ENCODE measurements at regions not wholly inside any gene's neighbourhood (a gene's known extent, or its start where the extent isn't known, plus 50 kb on each side); places are given as distances from the start of the nearest gene placed in this dataset.
"Not testable (repeated sequence)": the region's sequence is repeated elsewhere in the genome, so short reads cannot be mapped to it uniquely, and the experiment has no call there.

GRCh38 chr9:63804205-63804604 is 1480.8 kb downstream of the FOXD4L5 start:
- DNase-seq = not testable (repeated sequence)

GRCh38 chr9:63794081-63794685 is 1490.8 kb downstream of the FOXD4L5 start:
- DNase-seq = not testable (repeated sequence)

GRCh38 chr9:63787454-63787853 is 1497.6 kb downstream of the FOXD4L5 start:
- not testable (repeated sequence) for DNase-seq

- DNase-seq = not testable (repeated sequence)
Observed at GRCh38 chr9:63785059-63785458, 1500.0 kb downstream of the FOXD4L5 start.

GRCh38 chr9:63784421-63784820 is 1500.6 kb downstream of the FOXD4L5 start:
- not testable (repeated sequence) for DNase-seq

- DNase-seq = not testable (repeated sequence)
Observed at GRCh38 chr9:63781817-63782439, 1503.1 kb downstream of the FOXD4L5 start.

- DNase-seq = peak in 2 of 4 experiments; percentile 27 to 50
Observed at GRCh38 chr9:63781390-63781789, 1503.6 kb downstream of the FOXD4L5 start.

GRCh38 chr9:63776220-63776619 is 1508.8 kb downstream of the FOXD4L5 start:
- DNase-seq = not testable (repeated sequence)

- not testable (repeated sequence) for DNase-seq
Observed at GRCh38 chr9:63775092-63775426, 1510.0 kb downstream of the FOXD4L5 start.

- not testable (repeated sequence) for DNase-seq
Observed at GRCh38 chr9:63774369-63775091, 1510.5 kb downstream of the FOXD4L5 start.

- DNase-seq = not testable (repeated sequence)
Observed at GRCh38 chr9:63762230-63762629, 1522.8 kb downstream of the FOXD4L5 start.

- not testable (repeated sequence) for DNase-seq
Observed at GRCh38 chr9:63729021-63729420, 1556.0 kb downstream of the FOXD4L5 start.

- DNase-seq = no peak
Observed at GRCh38 chr9:63728287-63728686, 1556.7 kb downstream of the FOXD4L5 start.

GRCh38 chr9:63708285-63708684 is 1576.7 kb downstream of the FOXD4L5 start:
- DNase-seq = not testable (repeated sequence)

GRCh38 chr9:63704456-63704855 is 1580.6 kb downstream of the FOXD4L5 start:
- DNase-seq = not testable (repeated sequence)

- DNase-seq = peak in 1 of 4 experiments; percentile 9
Observed at GRCh38 chr9:63703670-63704069, 1581.3 kb downstream of the FOXD4L5 start.

GRCh38 chr9:63703138-63703665 is 1581.8 kb downstream of the FOXD4L5 start:
- DNase-seq = not testable (repeated sequence)
